GM21619 (cell line): ENCODE measurements at regions not wholly inside any gene's neighbourhood (a gene's known extent, or its start where the extent isn't known, plus 50 kb on each side); places are given as distances from the start of the nearest gene placed in this dataset.
A peak's percentile ranks its signal among the peaks of the same experiment; 100 is the strongest.

Experiments used
- ATAC-seq: cut with Tn5 transposase; IDR thresholded peaks from one replicate; pipeline ENCODE4 v1.9.1; 2021; ENCODE audit not compliant: unreplicated experiment

- ATAC-seq, result no peak
Measured at GRCh38 chr4:152117520-152117919, 356.7 kb upstream of the GATB start.

- ATAC-seq, result no peak
Measured at GRCh38 chr4:152117054-152117453, 356.2 kb upstream of the GATB start.

DNA sequence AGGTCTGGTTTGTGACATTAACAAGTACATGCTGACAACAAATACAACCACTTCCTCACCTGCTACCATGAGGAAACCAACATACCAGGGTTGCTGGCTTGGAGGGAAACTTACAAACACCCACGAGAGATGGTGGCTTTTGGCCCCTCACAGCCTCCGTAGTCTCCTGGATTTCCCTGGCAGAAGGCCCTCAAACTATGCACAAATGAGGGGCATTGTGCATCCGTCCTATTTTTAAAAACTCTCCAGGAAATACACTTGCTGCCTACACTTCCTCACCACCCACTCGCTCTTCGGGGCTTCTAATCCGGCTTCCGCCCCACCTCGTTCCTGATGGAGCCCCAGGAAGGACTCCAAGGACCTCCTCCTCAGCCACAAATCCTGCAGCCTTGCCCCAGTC is 355.0 kb upstream of the GATB start:
- ATAC-seq, result no peak

DNA sequence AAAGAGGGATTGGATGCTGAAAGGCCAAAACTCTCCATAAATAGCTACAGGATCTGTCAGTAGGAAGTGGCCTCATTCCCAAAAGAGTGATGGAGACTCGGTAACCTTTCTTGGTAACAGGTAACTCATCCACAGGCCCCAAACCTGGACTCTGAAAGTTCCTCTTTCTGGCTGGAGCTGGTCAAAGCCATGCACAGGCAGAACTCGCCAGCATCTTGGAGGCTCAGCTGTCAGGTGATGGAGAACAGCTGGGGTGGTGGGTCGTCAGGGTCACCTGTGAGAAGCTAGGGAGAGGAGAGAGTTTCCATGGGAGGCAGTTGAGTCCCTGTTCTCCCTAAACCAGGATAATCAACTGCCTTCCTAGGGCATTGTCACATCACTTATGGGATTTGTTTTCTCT is 354.3 kb upstream of the GATB start:
- no peak for ATAC-seq

- ATAC-seq, result no peak
Measured at GRCh38 chr4:152114562-152114961, 353.8 kb upstream of the GATB start.

DNA sequence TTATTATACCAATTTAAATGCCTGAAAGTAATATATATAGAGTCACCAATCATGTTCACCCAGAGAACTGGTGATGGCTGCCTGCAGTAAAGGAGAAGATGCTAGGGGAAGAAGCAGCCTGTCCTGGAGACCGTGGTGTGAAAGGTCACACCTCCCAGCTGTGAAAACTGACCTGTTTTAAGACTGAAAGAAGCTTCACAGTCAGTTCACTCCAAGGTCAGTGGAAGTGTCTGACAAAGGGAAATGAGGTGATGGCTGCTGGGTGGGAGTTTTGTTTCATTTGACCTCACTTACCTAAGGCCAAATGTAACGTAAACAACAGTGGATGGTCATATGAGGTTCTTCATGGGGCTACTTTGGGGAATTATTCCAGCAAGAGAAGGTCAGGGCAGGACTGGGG is 352.1 kb upstream of the GATB start:
- ATAC-seq, result peak; percentile 87

GRCh38 chr4:152112190-152112589 is 351.4 kb upstream of the GATB start:
- no peak for ATAC-seq

GRCh38 chr4:152110780-152111179 is 350.0 kb upstream of the GATB start:
- no peak for ATAC-seq

GRCh38 chr4:152109531-152110509 is 349.0 kb upstream of the GATB start:
- no peak for ATAC-seq

GRCh38 chr4:152107736-152108500 is 347.1 kb upstream of the GATB start:
- ATAC-seq, result no peak

- no peak for ATAC-seq
Measured at GRCh38 chr4:152106781-152107321, 346.0 kb upstream of the GATB start.

DNA sequence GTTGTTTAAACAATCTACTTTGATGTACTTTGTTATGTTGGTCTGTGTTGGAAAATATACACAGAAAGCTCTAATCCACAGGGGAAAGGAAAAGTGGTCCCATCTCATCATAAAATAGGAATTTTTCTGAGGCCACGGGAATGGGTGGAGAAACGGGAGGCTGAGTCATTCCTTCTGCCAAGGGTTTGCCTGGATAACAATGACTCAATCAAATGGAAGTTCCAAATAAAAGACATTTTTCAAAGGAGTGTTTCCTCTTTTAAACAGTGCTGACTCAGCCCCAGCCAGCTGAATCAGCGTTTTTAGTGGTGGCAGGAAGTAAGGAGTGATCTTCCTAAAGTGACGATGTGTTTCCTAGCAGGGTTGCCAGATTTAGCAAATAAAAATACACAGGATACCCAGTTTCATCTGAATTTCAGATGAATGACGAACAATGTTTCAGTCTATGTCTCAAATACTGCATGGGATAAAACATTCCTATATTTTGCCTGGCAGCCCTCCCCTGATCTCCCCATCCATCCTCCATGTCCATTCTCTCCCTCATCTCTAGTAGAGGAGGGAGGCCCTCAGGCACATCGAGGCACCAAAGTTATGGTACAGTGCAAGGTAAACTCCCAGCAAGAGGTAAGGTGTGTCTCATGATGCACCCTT is 345.4 kb upstream of the GATB start:
- no peak for ATAC-seq

DNA sequence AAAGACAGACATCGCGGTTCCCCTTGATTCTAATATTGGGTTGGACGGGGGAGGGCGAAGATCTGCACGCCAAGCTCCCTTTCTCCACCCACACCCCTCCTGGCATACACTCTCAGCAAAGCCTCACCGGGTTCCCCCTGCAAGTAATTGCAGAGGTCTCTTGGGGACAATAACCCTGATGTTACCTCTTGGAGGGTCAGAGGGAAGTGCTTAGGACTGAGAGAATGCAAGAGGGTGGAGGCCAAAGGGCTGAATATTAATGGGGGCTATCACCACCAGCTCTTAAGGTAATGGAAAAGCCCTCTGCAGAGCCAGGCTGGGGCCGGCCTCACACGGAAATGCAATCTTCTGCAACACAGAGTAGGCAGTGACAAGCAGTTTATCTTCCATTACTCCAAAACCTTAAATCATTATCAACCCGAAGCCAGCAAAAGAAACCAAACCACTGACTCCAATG is 344.1 kb upstream of the GATB start:
- ATAC-seq, result no peak

GRCh38 chr4:152104356-152104755 is 343.5 kb upstream of the GATB start:
- no peak for ATAC-seq

GRCh38 chr4:152103181-152103901 is 342.5 kb upstream of the GATB start:
- ATAC-seq, result no peak

DNA sequence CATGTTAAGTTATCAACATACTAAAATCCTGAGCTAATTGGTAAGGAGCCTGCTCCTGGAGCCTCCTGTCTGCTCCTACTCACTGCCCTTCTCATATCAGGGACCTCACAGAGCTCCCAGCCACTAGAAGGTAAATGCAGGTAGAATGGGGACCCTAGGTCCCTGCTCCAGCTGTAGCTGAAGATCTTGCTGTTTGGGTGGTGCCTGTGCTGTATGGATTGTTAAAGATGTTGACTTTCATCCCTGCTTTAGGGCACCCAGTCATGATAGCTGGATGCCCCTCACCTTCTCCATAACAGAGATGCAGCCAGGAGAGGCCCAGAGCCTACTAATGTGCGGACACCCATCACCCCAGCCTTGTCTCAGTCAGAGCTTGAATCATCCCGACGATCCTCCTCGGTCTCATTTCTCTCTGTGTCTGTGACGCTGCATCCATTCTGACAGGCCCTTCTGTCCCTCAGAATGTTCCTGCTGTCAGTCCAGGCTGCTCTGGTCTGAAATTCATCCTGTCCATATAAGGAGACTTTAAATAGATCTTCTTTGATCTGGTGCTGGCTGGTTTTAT is 341.7 kb upstream of the GATB start:
- no peak for ATAC-seq

DNA sequence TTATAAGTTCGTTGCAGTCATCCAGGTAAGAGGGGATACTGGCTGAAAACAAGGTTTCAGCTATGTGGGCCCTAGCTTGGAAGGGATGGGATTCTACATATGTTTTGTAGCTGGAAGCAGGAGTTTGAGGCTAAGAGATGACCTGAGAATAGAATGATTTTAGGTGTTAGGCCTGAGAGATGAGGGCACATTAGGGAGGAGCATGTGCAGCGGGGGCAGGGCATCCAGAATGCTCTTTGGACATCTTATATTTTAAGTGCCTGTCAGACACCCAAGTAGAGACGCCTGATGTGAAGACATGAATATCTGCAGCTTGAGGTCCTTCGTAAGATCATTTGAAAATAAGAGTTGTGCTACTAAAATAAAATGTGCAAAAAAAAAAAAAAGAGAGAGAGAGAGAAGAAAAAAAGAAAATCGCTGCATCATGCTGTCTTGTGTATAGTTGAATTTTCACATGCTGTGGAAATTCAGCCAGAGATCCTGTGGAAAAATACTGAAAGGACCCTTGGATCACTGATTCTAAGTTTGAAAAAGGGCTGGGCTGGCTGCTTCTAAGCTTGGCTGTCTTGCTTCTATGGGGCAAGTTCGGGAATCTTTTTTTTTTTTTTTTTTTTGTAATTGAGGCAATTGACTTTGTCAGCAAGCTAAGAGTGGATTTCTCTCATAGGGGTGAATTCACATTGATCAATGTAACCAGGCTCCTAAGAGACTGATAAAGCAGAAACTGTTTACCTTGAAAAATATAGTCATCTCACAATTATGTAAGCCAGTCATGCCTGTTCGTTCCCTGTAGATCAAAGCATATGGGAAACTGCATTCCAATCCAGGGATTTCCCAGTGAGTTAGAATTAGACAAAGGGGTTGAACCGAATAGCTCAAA is 341.0 kb upstream of the GATB start:
- no peak for ATAC-seq

DNA sequence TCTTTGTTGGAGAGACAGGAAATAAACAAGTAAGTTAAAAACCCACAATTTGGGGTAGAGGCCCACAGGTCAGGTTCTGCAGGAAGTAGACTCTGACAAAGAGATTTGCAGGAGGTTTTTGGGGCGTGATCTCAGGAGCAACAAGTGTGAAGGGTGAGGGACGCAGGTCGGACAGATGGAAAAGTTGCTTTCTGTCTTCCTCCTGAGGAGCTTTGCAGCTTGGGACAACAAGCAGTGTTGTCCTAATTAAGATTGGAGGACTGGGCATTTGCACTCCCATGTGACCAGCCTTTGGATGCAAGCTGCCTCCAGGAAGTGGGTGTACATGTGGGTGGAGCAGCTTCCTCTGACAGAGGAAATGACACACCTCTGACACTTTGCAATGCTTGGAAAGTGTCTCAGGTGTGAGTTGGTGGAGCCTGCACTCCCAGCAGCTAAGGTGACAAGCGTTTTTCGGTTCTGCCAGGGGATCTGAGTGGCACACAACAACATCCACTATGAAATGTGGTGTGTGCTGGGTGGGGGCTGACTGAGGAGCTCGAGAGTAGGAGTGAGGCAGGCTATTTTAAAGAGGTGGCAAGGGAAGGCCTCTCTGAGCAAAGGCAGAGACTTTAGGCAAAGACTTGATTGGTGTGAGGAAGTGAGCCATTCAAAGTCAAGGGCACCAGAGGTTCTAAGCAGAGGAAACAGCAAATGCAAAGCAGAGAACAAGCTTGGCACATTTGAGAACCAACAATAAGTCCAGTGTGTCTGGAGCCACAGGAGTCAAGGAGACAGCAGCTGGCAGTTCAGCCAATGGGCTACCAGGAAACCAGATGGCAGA is 339.8 kb upstream of the GATB start:
- ATAC-seq, result peak; percentile 42
